ENCODE measurements at regions not wholly inside any gene's neighbourhood (a gene's known extent, or its start where the extent isn't known, plus 50 kb on each side); places are given as distances from the start of the nearest gene placed in this dataset.

DNA sequence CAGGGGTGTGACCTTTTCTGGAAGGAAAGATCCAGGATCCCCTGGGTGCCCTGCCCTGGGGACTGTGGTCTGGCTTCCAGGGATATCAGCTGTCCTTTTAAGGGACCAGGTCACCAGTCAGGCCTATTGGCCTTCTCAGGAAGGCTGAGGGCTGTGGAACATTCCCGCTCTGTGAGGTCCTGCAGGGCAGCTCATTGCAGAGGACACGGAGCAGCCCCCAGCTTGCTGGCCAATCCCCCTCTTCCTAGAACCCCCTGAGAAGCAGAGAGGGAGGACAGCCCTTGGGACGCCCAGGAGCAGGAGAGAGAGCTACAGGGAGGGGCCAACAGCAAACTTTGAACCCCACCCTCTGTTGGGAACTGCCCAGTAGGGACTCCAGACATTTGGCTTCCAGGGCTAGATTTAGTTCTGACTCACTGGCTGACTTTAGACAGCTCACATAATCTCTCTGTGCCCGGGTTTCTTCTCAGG lies 67.9 kb upstream of the COL13A1 start:
- H3K36me3 ChIP-seq (ENCODE audit: control insufficient read depth, insufficient read depth, low read length) = no peaks in the 10 kb centered on the region
- CTCF ChIA-PET = interaction anchor here (0.6 to 2.5 kb wide), 8 partner anchors 10 to 284 kb away, joined by 3 to 19 read pairs (median 4); partner anchors contain the start of gene COL13A1
- POLR2A ChIA-PET = no interaction called here
- no peak for DNase-seq (ENCODE audit: low read depth)
- no peaks in the 10 kb centered on the region for H3K27me3 ChIP-seq (ENCODE audit: control insufficient read depth, insufficient read depth, low read length)
- TF ChIP-seq CTCF (IDR thresholded peaks at IDR 0.05; ENCODE audit: insufficient read depth, low read depth, low read length) = no peak
- no peak overlapping the region for H3K4me3 ChIP-seq (ENCODE audit: low read depth, low read length)

DNA sequence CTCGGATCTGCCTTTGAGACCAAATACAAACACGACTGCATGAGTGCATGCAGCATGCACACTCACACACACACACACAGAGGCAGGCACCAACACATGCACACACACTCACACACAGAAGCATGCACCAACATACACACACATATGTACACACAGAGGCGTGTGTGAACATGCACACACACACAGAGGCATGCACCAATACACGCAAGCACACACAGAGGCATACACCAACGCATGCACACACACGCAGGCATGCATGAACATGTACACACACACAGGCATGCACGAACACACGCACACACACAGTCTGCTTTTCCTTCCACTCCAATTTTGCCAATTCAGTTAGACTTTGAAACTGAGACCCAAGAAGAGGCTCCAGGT lies 67.3 kb upstream of the COL13A1 start:
- TF ChIP-seq CTCF (IDR thresholded peaks at IDR 0.05; ENCODE audit: insufficient read depth, low read depth, low read length) = no peak
- Histone ChIP-seq H3K4me3 (ENCODE audit: low read depth, low read length) (no peak overlapping the region), H3K27me3 (ENCODE audit: control insufficient read depth, insufficient read depth, low read length) (no peaks in the 10 kb centered on the region), H3K36me3 (ENCODE audit: control insufficient read depth, insufficient read depth, low read length) (no peaks in the 10 kb centered on the region)
- POLR2A ChIA-PET = no interaction called here
- CTCF ChIA-PET = interaction anchor here (0.9 to 2.5 kb wide), 5 partner anchors 9 to 52 kb away, joined by 3 to 19 read pairs (median 3); no protein-coding TSS in a partner anchor
- no peak for DNase-seq (ENCODE audit: low read depth)

- POLR2A ChIA-PET = no interaction called here
- CTCF ChIA-PET = interaction anchor here (0.9 to 1.8 kb wide), 2 partner anchors 18 to 22 kb away, joined by 3 to 8 read pairs; no protein-coding TSS in a partner anchor
Measured at GRCh38 chr10:69734797-69735468, 66.8 kb upstream of the COL13A1 start.

DNA sequence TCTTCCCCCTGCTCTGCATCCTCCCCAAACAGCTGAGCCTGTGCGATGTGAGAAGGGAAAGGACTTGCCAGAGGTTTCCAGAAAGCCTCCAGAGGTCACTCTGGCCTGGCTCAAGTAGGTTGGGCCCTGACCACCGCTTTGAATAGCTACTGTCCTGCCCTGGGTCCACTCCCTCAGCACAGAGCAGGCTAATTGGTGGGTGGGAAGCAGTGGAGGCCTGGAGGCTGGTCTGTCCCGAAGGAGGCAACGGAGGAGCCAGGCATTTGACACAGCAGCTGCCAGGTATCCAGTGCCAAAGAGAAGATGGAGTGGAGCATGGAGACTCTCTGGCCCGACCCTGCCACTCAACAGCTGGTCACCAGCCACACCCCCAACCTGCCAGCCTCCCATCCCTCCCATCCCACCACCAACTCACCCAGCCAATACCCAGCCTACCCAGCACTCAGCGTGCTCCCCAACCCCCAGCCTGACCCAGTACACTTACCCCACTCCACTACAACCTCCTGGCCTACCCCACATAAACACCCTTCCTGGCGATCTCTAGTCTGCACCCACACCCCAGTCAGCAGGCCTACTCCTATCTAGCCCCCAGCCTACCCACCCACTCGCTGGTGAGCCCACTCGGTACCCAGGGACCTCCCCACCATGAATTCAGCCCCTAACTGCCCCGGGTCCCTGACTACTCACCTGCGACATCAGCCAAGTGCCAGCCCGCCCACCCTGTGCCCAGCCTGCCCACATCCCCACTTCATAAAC lies 64.6 kb upstream of the COL13A1 start:
- no peak for TF ChIP-seq CTCF (IDR thresholded peaks at IDR 0.05; ENCODE audit: insufficient read depth, low read depth, low read length)
- no peaks in the 10 kb centered on the region for H3K36me3 ChIP-seq (ENCODE audit: control insufficient read depth, insufficient read depth, low read length)
- ChIA-PET CTCF (interaction anchor here (1.8 kb wide), 1 partner anchor 64 kb away, joined by 6 read pairs; the partner anchor contains the start of gene COL13A1), POLR2A (no interaction called here)
- no peak for DNase-seq (ENCODE audit: low read depth)
- peaks cover 3% of the 10 kb centered on the region; the same call in 1 of the 2 replicates for H3K27me3 ChIP-seq (ENCODE audit: control insufficient read depth, insufficient read depth, low read length)
- H3K4me3 ChIP-seq (ENCODE audit: low read depth, low read length) = no peak overlapping the region

More at GRCh38 chr10:69734797-69735468, 66.8 kb upstream of the COL13A1 start:
- H3K36me3 ChIP-seq (ENCODE audit: control insufficient read depth, insufficient read depth, low read length) = no peaks in the 10 kb centered on the region
- no peaks in the 10 kb centered on the region for H3K27me3 ChIP-seq (ENCODE audit: control insufficient read depth, insufficient read depth, low read length)
- DNase-seq (ENCODE audit: low read depth) = no peak
- TF ChIP-seq CTCF (IDR thresholded peaks at IDR 0.05; ENCODE audit: insufficient read depth, low read depth, low read length) = no peak
- no peak overlapping the region for H3K4me3 ChIP-seq (ENCODE audit: low read depth, low read length)

- H3K4me3 ChIP-seq (ENCODE audit: low read depth, low read length) = no peak overlapping the region
- peaks cover 3% of the 10 kb centered on the region; the same call in 1 of the 2 replicates for H3K27me3 ChIP-seq (ENCODE audit: control insufficient read depth, insufficient read depth, low read length)
- no peaks in the 10 kb centered on the region for H3K36me3 ChIP-seq (ENCODE audit: control insufficient read depth, insufficient read depth, low read length)
- CTCF ChIA-PET = interaction anchor here (1.3 kb wide), 1 partner anchor 176 kb away, joined by 3 read pairs; no protein-coding TSS in a partner anchor
- no peak for DNase-seq (ENCODE audit: low read depth)
- POLR2A ChIA-PET = no interaction called here
- TF ChIP-seq CTCF (IDR thresholded peaks at IDR 0.05; ENCODE audit: insufficient read depth, low read depth, low read length) = no peak
Measured at GRCh38 chr10:69738071-69738470, 63.6 kb upstream of the COL13A1 start.
